GM12872 (cell line): ENCODE measurements at regions not wholly inside any gene's neighbourhood (a gene's known extent, or its start where the extent isn't known, plus 50 kb on each side); places are given as distances from the start of the nearest gene placed in this dataset.

ENCODE experiments used
- CTCF ChIP-seq: IDR thresholded peaks from 3 replicates; pipeline ENCODE4 v1.5.1; 2011; ENCODE audit warnings: low read depth, mild to moderate bottlenecking, low read length, moderate library complexity; ENCODE audit not compliant: insufficient read depth

GRCh38 chr9:78472111-78472510 is 175.2 kb downstream of the PSAT1 start:
- TF ChIP-seq CTCF: no peak

- TF ChIP-seq CTCF: no peak
Measured at GRCh38 chr9:78479441-78479840, 182.5 kb downstream of the PSAT1 start.

- no peak for TF ChIP-seq CTCF
Measured at GRCh38 chr9:78486661-78487060, 189.7 kb downstream of the PSAT1 start.

- no peak for TF ChIP-seq CTCF
Measured at GRCh38 chr9:78490231-78490630, 193.3 kb downstream of the PSAT1 start.

GRCh38 chr9:78491402-78491801 is 194.5 kb downstream of the PSAT1 start:
- TF ChIP-seq CTCF: no peak

GRCh38 chr9:78493166-78493742 is 196.3 kb downstream of the PSAT1 start:
- TF ChIP-seq CTCF: no peak

GRCh38 chr9:78502566-78502965 is 205.6 kb downstream of the PSAT1 start:
- TF ChIP-seq CTCF: no peak
